GM18907 (cell line): ENCODE measurements at regions not wholly inside any gene's neighbourhood (a gene's known extent, or its start where the extent isn't known, plus 50 kb on each side); places are given as distances from the start of the nearest gene placed in this dataset.

Experiments
- ATAC-seq: cut with Tn5 transposase; IDR thresholded peaks from one replicate; pipeline ENCODE4 v1.9.1; 2021; ENCODE audit warnings: mild to moderate bottlenecking, moderate library complexity; ENCODE audit not compliant: unreplicated experiment

DNA sequence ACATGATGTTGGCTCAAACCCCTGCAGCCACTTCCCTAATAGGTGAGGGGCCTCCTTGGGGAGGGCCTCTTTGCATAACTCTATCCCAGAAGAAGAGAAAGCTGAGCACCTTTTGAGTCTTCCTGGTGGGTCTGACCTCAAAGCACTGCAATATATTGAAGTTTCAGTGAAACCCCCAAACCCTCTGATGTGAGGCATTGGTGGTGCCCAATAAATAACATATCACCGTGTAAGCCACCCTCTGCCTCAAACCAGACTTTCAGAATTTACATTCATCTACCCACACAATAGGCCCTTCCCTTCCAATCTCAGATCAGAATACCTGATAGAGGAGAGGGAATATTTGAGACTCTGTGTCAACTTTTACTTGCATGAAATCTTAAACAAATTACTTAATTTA is 142.8 kb upstream of the STK17B start:
- ATAC-seq: no peak

GRCh38 chr2:196314780-196315179 is 143.4 kb upstream of the STK17B start:
- ATAC-seq: no peak

DNA sequence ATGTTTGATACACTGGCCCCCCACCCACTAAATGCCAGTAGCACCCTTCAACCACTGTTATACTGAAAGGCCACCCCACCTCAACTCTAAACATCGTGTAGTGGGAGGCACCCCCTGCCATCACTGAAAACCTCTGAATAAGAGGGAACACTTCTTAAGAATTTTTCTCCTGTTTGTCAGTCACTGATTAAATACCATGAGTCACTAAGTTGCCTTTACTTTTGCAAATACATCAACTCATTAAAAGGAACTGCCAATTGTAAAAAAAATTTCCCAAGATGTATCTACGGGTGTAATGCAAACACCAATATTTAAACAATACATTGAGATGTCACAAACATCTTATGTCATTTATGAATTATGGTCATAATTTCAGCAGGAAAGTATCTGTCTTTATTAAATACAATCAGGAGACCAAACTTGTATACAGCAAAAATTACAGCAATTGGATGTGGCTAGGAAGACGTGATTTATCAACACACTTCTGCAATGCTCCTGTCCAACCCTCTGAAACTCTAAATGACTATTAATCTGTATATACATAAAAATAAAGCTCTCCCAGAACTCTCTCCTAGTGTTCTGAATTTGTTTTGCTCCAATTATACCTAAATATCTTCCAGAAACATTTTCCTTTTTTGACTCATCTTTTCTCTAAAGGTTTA is 144.1 kb upstream of the STK17B start:
- no peak for ATAC-seq

DNA sequence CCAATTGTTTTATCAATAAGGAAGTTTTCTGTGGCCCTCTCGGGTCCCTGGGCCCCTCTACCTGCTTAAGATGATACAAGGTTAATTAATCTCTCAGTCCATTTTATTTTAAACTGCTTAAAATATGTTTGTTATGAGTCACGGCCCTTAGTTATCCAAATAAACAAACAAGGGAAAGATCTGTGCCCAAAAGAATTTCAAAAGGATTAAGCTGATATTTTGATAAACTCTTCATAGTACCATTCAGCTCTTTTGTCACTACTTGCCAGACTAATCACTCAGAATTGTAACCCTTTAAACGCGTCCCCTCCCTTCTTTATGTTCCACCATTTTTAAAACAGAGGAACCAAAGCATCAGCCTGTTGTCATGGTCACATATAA is 144.7 kb upstream of the STK17B start:
- ATAC-seq: no peak

- ATAC-seq: no peak
Measured at GRCh38 chr2:196318517-196319377, 147.4 kb upstream of the STK17B start.

DNA sequence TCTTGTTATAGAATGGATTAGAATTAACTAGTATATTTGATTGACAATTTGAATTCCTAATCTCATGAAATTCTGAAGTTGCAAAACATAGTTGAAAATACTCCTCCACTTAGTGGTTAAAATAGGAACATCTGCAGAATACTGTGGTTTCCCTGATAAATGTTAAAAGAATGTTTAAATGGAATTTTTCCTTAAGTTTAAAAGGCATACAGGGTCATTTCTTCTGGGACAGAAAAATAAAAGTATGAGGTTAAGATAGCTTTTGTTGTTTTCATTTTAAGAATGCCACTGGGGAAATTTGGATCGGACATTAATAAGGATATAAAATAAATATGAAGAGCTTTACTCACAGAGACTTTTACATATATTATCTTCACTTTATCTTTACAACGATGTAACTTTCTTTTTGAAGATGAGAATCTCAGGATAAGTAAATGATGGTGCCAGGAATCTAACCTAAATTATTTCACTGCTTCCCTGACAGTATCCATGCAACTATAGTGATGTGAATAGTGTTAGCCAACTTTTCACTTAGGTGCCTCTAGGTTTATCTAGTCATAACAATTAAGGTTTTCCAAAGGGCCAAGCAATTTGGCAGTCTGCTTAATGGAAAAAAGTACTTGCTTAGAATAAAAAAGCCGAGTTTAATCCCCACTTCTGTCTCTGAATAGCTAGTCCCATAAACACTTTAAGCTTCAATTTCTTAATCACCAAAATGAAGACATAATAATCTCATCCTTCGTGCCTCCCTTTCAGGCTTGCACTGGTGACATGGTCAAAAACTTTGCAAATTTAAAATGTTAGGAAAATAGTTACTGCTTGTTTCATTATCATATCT is 151.8 kb upstream of the STK17B start:
- no peak for ATAC-seq

- no peak for ATAC-seq
Measured at GRCh38 chr2:196324211-196324610, 152.8 kb upstream of the STK17B start.

GRCh38 chr2:196328088-196328680 is 156.8 kb upstream of the STK17B start:
- ATAC-seq: no peak

DNA sequence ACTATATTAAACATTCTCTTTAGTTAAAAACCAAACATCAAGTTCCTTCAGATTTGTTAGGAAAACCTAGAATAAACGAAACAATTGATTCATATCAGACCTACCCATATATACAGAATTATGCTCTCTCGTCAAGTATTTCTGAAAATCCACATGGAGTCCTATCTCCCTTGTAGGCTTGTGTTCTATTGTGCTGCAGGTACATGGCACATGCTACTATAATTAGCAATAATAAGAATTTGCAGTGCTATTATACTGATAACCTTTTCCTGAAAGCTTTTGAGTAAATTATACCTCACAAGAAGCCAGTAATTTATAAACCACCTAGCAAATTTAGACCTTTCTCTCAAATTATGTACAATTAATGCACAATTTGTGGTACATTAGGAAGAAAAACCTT is 158.6 kb upstream of the STK17B start:
- no peak for ATAC-seq

DNA sequence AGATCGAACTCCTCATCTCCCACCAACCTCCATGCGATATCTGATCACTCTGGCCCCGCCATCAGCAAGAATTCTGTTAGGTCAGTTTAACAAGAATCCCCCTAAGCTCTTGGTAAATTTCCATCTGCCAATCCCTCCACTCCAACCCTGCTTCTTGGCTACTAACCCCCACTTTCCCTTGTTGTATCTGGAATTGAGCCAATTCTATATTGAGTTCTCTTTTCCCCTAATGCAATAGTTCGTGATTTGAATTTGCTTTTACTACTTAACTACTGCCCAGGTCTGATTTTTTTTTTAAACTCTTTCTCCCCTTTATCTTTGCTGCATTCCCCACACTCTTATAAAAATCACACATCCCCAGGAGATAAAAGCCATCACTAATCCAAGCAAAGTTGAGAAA is 159.3 kb upstream of the STK17B start:
- ATAC-seq: no peak

- no peak for ATAC-seq
Measured at GRCh38 chr2:196331143-196331542, 159.8 kb upstream of the STK17B start.

DNA sequence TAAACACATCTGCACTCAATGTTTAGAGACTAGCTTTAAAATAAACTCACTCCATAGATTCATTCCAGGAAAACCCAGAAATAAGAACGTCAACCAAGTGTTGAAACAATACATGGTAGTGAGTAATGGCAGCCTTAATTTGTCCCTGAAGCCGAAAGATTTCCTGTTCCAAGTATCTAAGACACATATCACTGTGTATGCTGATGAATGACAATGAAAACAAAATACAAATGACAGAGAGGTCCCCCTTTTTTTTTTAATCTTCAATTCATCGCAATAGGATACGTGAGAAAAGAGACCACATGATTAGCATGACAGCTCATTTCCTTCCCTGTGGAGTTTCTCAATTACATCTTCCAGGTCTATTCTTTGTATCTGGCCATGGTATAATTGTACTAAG is 160.5 kb upstream of the STK17B start:
- no peak for ATAC-seq

DNA sequence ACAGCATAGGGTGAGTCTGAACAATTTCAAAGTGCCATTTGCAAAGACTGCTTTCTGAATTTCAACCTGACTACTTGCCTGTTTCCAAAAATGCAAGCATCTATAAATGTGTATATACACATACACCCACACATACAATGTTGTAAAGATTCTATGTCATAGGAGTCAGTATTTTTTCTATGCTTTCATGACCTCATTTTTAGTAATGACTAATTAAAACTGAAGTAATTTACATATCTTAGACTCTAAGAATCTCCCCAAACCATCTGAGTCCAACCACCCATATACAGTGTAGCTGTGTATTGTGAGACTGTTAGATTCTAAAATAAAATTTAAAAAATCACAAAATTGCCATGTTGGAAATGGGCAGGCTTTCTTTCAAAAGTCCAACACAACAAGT is 162.0 kb upstream of the STK17B start:
- ATAC-seq: no peak

DNA sequence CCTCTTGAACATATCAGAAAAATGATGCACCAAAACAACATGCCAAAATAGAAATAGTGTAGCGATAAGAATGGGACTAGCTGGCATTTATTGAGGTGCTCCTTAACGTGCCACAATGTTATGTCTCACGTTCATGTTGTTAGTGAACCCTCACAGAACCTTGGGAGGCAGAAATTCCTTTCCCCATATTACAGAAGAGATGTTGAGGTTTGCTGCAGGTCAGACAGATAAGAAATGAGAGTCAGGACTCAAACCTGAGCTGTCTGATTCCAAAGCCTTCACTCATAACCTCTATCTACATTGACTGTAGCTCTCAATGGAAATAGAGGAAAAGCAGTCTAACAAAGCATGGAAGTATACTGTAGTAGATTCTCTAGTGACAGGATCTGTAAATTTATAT is 163.3 kb upstream of the STK17B start:
- ATAC-seq: no peak

- no peak for ATAC-seq
Measured at GRCh38 chr2:196335221-196335634, 163.8 kb upstream of the STK17B start.

- no peak for ATAC-seq
Measured at GRCh38 chr2:196336207-196336606, 164.8 kb upstream of the STK17B start.

DNA sequence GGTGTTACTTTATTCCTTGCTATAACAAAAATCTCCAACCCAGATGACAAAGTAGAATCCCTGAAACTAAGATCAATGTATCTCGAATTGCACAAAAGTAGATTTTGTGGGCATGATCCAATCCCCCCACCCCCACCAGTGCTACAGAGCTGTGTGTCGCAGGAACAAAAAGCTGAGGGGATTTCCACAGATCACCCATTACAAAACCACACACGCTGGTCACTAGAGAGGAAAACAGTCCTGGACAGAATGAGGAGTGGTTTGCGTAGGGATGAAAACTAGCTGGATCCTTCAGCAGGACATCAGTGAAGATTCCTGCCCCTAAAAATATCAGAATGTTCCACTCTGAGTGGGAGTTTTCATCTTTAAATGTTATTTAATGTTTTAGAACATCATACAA is 165.3 kb upstream of the STK17B start:
- ATAC-seq: peak; percentile 55

DNA sequence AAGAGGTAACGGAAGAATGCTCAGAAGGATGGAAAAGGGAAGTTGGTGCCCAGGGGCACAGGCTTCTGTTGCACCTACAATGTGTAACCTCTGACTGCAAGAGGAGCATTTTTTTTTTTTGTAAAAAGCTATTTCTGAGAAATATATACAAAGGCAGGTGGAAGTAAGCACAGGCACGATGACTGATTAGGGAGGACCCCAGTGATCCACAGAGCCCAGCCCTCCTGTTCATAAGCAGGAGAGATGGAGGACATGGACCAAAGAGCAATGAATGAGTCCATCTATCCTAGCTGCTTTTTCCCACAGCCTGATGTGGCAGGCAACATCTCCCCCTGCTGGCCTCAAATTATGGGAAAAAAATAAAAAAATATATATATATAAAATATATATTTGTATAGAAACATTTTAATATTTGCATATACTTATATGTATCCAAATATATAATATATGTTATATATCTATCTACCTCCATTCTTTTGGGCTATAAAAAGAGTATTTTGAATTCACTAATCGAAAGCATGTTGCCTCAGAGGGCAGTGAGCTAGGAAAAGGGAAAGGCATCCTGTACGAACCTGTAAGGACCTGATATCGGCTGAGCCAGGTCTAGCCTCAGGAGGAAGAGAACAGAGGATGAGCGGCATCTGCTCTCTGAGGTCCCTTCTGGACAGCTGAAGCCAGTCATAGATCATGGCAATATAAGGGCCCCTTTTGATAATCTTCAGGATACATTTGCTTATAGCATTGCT is 166.0 kb upstream of the STK17B start:
- peak; percentile 38 for ATAC-seq

DNA sequence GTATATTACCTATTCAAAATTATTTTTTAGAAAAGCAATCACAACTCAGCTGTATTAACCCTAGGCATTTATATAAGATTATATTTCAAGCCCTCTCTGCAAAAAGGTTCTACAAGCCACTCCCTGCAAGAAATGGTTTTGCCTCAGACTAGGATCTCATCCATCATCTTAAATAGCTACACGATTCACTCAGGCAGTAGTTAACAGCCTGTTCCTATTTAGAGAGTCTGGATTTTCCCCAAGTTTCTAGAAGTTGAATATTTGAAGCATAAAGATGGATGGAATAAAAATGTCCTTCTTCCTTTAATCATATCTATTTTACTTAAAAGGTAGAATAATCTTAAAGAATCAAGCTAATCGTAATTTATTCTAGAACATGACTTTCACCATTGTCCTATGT is 167.1 kb upstream of the STK17B start:
- ATAC-seq: no peak

GRCh38 chr2:196341277-196341841 is 170.0 kb upstream of the STK17B start:
- no peak for ATAC-seq
